ENCODE measurements at regions not wholly inside any gene's neighbourhood (a gene's known extent, or its start where the extent isn't known, plus 50 kb on each side); places are given as distances from the start of the nearest gene placed in this dataset.

GRCh38 chr15:35992791-35993190 lies 446.8 kb upstream of the DPH6 start:
- no peaks in the 10 kb centered on the region for H3K9me3 ChIP-seq (ENCODE audit: control insufficient read depth, insufficient read depth, low read length)
- no peaks in the 10 kb centered on the region for H3K36me3 ChIP-seq (ENCODE audit: control insufficient read depth, insufficient read depth, low read length)
- H3K9ac ChIP-seq (ENCODE audit: low read depth, low read length): no peak overlapping the region
- no peak overlapping the region for H3K4me3 ChIP-seq (ENCODE audit: low read depth, low read length)
- no peaks in the 10 kb centered on the region for H3K27me3 ChIP-seq (ENCODE audit: control insufficient read depth, insufficient read depth, low read length)
- no peaks in the 10 kb centered on the region for H3K4me1 ChIP-seq (ENCODE audit: control insufficient read depth, insufficient read depth, low read length)

GRCh38 chr15:35993196-35993595 lies 447.2 kb upstream of the DPH6 start:
- H3K4me3 ChIP-seq (ENCODE audit: low read depth, low read length): no peak overlapping the region

DNA sequence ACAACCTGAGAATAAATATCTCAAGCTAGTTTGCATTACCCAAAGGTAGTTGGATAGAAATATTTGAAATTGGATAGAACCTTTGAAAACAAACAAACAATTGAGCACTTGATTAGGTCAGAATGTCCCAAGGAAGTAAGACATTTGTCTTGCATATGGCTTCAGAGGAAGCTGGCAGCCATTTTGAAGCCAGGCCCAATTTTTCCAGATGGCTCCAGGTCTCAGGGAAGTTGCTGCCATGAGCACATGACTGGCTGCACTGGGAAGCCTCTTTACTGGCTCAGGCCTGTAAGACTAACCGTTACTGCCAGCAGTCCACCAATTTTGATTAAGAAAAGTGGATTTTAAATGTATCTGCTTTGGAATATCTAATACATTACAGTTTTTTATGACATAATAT lies 448.9 kb upstream of the DPH6 start:
- Histone ChIP-seq H3K4me3 (ENCODE audit: low read depth, low read length) (no peak overlapping the region), H3K27me3 (ENCODE audit: control insufficient read depth, insufficient read depth, low read length) (no peaks in the 10 kb centered on the region), H3K4me1 (ENCODE audit: control insufficient read depth, insufficient read depth, low read length) (peaks cover 3% of the 10 kb centered on the region), H3K9me3 (ENCODE audit: control insufficient read depth, insufficient read depth, low read length) (no peaks in the 10 kb centered on the region), H3K36me3 (ENCODE audit: control insufficient read depth, insufficient read depth, low read length) (no peaks in the 10 kb centered on the region), H3K9ac (ENCODE audit: low read depth, low read length) (no peak overlapping the region)

More at GRCh38 chr15:35993196-35993595, 447.2 kb upstream of the DPH6 start:
- no peaks in the 10 kb centered on the region for H3K4me1 ChIP-seq (ENCODE audit: control insufficient read depth, insufficient read depth, low read length)
- H3K36me3 ChIP-seq (ENCODE audit: control insufficient read depth, insufficient read depth, low read length): no peaks in the 10 kb centered on the region
- H3K9me3 ChIP-seq (ENCODE audit: control insufficient read depth, insufficient read depth, low read length): no peaks in the 10 kb centered on the region
- no peak overlapping the region for H3K9ac ChIP-seq (ENCODE audit: low read depth, low read length)
- H3K27me3 ChIP-seq (ENCODE audit: control insufficient read depth, insufficient read depth, low read length): no peaks in the 10 kb centered on the region

- Histone ChIP-seq H3K9me3 (ENCODE audit: control insufficient read depth, insufficient read depth, low read length) (no peaks in the 10 kb centered on the region), H3K9ac (ENCODE audit: low read depth, low read length) (no peak overlapping the region), H3K4me1 (ENCODE audit: control insufficient read depth, insufficient read depth, low read length) (peaks cover 10% of the 10 kb centered on the region), H3K27me3 (ENCODE audit: control insufficient read depth, insufficient read depth, low read length) (no peaks in the 10 kb centered on the region), H3K36me3 (ENCODE audit: control insufficient read depth, insufficient read depth, low read length) (no peaks in the 10 kb centered on the region), H3K4me3 (ENCODE audit: low read depth, low read length) (no peak overlapping the region)
Measured at GRCh38 chr15:35998663-35999602, 453.0 kb upstream of the DPH6 start.

GRCh38 chr15:36004891-36005490 lies 459.0 kb upstream of the DPH6 start:
- Histone ChIP-seq H3K36me3 (ENCODE audit: control insufficient read depth, insufficient read depth, low read length) (no peaks in the 10 kb centered on the region), H3K27me3 (ENCODE audit: control insufficient read depth, insufficient read depth, low read length) (no peaks in the 10 kb centered on the region), H3K9ac (ENCODE audit: low read depth, low read length) (no peak overlapping the region), H3K9me3 (ENCODE audit: control insufficient read depth, insufficient read depth, low read length) (no peaks in the 10 kb centered on the region), H3K4me1 (ENCODE audit: control insufficient read depth, insufficient read depth, low read length) (peaks cover 7% of the 10 kb centered on the region), H3K4me3 (ENCODE audit: low read depth, low read length) (no peak overlapping the region)

DNA sequence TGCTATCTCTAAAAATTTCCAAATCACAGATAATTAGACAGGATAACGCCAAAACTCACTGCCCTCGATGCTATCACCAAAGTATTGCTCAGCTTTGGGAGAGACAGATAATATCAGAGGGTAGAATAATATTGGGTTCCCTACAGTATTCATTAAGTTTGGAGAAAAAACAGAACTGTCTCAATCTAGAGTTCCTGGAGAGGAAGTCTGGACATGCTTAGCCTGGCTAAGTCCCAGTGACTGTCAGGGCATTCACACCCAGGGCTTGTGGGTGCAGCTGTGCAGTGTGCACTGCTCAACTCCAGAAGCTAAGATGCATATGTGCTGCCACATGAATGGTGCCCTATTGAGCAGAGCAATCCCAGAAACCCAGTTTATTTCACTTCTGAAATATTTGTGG lies 459.6 kb upstream of the DPH6 start:
- no peaks in the 10 kb centered on the region for H3K36me3 ChIP-seq (ENCODE audit: control insufficient read depth, insufficient read depth, low read length)
- no peak overlapping the region for H3K4me3 ChIP-seq (ENCODE audit: low read depth, low read length)
- no peaks in the 10 kb centered on the region for H3K9me3 ChIP-seq (ENCODE audit: control insufficient read depth, insufficient read depth, low read length)
- H3K4me1 ChIP-seq (ENCODE audit: control insufficient read depth, insufficient read depth, low read length): peaks cover 7% of the 10 kb centered on the region
- H3K27me3 ChIP-seq (ENCODE audit: control insufficient read depth, insufficient read depth, low read length): no peaks in the 10 kb centered on the region
- no peak overlapping the region for H3K9ac ChIP-seq (ENCODE audit: low read depth, low read length)

GRCh38 chr15:36007699-36008098 lies 461.7 kb upstream of the DPH6 start:
- Histone ChIP-seq H3K4me1 (ENCODE audit: control insufficient read depth, insufficient read depth, low read length) (no peaks in the 10 kb centered on the region), H3K9me3 (ENCODE audit: control insufficient read depth, insufficient read depth, low read length) (no peaks in the 10 kb centered on the region), H3K9ac (ENCODE audit: low read depth, low read length) (no peak overlapping the region), H3K27me3 (ENCODE audit: control insufficient read depth, insufficient read depth, low read length) (no peaks in the 10 kb centered on the region), H3K4me3 (ENCODE audit: low read depth, low read length) (no peak overlapping the region), H3K36me3 (ENCODE audit: control insufficient read depth, insufficient read depth, low read length) (no peaks in the 10 kb centered on the region)

DNA sequence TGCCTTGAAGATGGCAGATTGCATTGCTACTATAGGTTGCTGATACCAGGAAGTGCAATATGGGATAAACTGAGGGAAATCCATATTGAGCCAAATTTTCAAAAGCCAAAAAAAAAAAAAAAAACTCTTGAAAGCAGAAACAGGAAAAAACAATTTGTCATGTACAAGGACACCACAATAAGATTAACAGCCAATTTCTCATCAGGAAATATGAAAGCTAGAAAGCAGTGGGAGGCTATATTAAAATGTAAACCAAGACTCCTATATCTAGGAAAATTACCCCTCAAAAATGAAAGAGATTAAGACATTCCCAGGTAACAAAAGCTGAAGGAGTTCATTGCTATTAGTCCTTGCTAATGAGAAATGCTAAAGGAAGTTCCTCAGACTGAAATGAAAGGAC lies 462.8 kb upstream of the DPH6 start:
- Histone ChIP-seq H3K9ac (ENCODE audit: low read depth, low read length) (no peak overlapping the region), H3K27me3 (ENCODE audit: control insufficient read depth, insufficient read depth, low read length) (no peaks in the 10 kb centered on the region), H3K36me3 (ENCODE audit: control insufficient read depth, insufficient read depth, low read length) (no peaks in the 10 kb centered on the region), H3K9me3 (ENCODE audit: control insufficient read depth, insufficient read depth, low read length) (no peaks in the 10 kb centered on the region), H3K4me1 (ENCODE audit: control insufficient read depth, insufficient read depth, low read length) (no peaks in the 10 kb centered on the region), H3K4me3 (ENCODE audit: low read depth, low read length) (no peak overlapping the region)

DNA sequence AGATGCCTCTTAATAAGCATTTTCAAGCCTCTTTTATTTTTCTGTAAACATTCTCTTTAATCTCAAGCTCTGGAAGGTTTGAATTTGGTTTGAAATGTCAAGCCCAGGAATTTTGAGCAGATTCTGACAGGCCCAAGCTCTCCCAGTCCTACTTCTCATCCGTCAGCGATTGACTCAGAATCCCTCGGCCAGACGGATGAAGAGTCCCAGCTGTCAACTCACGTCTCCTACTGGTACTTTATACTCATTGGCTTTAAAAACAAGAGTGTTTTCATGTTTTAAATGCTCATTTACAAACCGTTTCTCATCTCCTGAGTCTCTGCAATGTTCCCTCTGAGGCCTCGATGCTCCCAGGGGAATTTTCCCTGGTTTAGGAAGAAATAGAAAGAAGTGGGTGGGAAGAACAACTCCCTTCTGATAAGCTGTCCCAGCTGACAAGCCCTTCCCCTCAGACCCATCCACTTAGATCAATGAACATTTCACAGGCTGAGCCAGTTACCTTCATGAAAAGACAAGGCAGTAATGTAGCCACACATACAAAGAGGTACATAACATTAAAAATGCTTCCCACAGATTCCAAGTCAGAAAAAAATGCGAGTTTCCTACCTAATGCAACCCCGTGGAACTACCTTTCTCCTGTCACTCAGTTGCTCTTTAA lies 478.2 kb upstream of the DPH6 start:
- H3K27me3 ChIP-seq (ENCODE audit: control insufficient read depth, insufficient read depth, low read length): no peaks in the 10 kb centered on the region
- no peak overlapping the region for H3K4me3 ChIP-seq (ENCODE audit: low read depth, low read length)
- H3K9ac ChIP-seq (ENCODE audit: low read depth, low read length): no peak overlapping the region
- H3K9me3 ChIP-seq (ENCODE audit: control insufficient read depth, insufficient read depth, low read length): no peaks in the 10 kb centered on the region
- H3K36me3 ChIP-seq (ENCODE audit: control insufficient read depth, insufficient read depth, low read length): no peaks in the 10 kb centered on the region
- H3K4me1 ChIP-seq (ENCODE audit: control insufficient read depth, insufficient read depth, low read length): peaks cover 2% of the 10 kb centered on the region

- peaks cover 2% of the 10 kb centered on the region for H3K4me1 ChIP-seq (ENCODE audit: control insufficient read depth, insufficient read depth, low read length)
- no peaks in the 10 kb centered on the region for H3K36me3 ChIP-seq (ENCODE audit: control insufficient read depth, insufficient read depth, low read length)
- no peak overlapping the region for H3K9ac ChIP-seq (ENCODE audit: low read depth, low read length)
- H3K4me3 ChIP-seq (ENCODE audit: low read depth, low read length): no peak overlapping the region
- H3K9me3 ChIP-seq (ENCODE audit: control insufficient read depth, insufficient read depth, low read length): no peaks in the 10 kb centered on the region
- H3K27me3 ChIP-seq (ENCODE audit: control insufficient read depth, insufficient read depth, low read length): no peaks in the 10 kb centered on the region
Measured at GRCh38 chr15:36026627-36027283, 480.8 kb upstream of the DPH6 start.

- no peaks in the 10 kb centered on the region for H3K36me3 ChIP-seq (ENCODE audit: control insufficient read depth, insufficient read depth, low read length)
- H3K9ac ChIP-seq (ENCODE audit: low read depth, low read length): no peak overlapping the region
- no peaks in the 10 kb centered on the region for H3K9me3 ChIP-seq (ENCODE audit: control insufficient read depth, insufficient read depth, low read length)
- no peaks in the 10 kb centered on the region for H3K27me3 ChIP-seq (ENCODE audit: control insufficient read depth, insufficient read depth, low read length)
- H3K4me1 ChIP-seq (ENCODE audit: control insufficient read depth, insufficient read depth, low read length): no peaks in the 10 kb centered on the region
- no peak overlapping the region for H3K4me3 ChIP-seq (ENCODE audit: low read depth, low read length)
Measured at GRCh38 chr15:36029606-36030210, 483.7 kb upstream of the DPH6 start.
